LNCaP clone FGC (cell line): ENCODE measurements at regions not wholly inside any gene's neighbourhood (a gene's known extent, or its start where the extent isn't known, plus 50 kb on each side); places are given as distances from the start of the nearest gene placed in this dataset.

Experiments
- DNase-seq: peaks from one replicate; pipeline ENCODE4 v3.0.0-alpha.2; 2011; ENCODE audit warnings: low read depth
- H3K4me3 ChIP-seq: 2 replicates; pipeline ENCODE4 v1.5.1; 2011; ENCODE audit warnings: mild to moderate bottlenecking, low read depth, low read length, control low read depth
- CTCF ChIP-seq: IDR thresholded peaks from 2 replicates; pipeline ENCODE4 v1.5.1; 2012; ENCODE audit warnings: mild to moderate bottlenecking; ENCODE audit not compliant: control insufficient read depth, insufficient read depth; ENCODE audit errors: extremely low read depth

- no peak overlapping the region for H3K4me3 ChIP-seq
- no peak for TF ChIP-seq CTCF
- no peak for DNase-seq
Measured at GRCh38 chr5:135107986-135108385, 74.0 kb upstream of the PITX1 start.

DNA sequence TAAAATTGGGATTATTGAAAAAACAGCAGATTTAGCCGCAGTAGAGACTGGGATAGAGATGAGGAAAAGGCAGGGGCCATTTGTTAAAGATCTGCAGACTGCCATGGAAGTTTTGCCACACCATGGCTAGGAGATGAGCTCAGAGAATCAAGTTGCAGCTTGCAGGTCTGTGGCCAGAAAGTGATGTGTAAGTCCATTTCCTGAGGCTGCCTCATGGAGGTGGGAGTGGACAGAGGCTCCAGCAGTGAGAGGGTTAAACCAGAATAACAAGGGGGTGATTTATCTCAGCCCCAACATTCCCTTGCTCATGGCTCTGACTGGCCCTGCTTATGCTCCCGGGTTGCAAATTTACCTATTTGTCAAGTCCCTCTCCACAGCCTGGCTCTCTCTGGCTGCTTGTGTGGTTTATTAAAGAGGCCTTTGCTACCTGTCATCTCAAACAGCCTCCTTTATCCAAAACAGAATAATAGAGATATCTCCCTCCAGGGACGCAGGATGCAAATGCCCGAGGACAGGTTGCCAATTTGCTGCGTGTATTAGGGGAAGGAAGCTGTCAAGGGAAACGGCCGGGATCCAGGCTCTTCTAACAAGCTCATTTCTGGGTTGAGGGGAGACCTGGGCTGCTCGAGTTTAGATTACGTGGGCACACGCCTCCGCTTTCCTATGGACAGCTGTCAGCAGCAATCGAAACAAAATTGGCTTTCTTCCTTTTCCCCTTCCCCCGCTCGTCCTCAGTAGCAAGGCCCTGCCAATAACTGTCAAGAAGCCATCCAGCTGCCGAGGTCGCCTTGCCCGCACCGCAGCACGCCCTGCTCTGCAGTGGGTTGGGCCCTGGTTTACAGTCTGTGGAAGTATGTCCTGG is 72.8 kb upstream of the PITX1 start:
- no peak overlapping the region for H3K4me3 ChIP-seq
- no peak for DNase-seq
- no peak for TF ChIP-seq CTCF

- no peak for DNase-seq
- TF ChIP-seq CTCF = no peak
- no peak overlapping the region for H3K4me3 ChIP-seq
Measured at GRCh38 chr5:135106136-135106535, 72.1 kb upstream of the PITX1 start.

DNA sequence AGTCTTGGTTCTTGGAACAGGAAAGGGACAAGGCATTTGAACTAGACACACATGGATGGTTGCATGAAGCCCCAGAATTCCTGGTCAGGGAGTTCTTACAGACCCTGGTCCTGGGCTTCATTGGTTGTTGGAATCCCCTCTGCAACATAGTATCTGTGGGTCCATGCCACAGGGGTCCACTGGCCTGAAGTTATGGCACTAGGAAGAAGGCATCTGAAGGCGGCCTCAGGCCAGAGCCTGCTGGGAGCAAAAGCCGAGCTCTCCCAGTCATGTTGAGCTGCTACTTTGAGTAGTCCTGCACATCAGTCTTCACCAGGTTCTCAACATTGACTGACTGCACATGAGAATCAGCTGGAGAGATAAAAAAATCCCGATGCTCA is 71.1 kb upstream of the PITX1 start:
- TF ChIP-seq CTCF = no peak
- DNase-seq = no peak
- no peak overlapping the region for H3K4me3 ChIP-seq

DNA sequence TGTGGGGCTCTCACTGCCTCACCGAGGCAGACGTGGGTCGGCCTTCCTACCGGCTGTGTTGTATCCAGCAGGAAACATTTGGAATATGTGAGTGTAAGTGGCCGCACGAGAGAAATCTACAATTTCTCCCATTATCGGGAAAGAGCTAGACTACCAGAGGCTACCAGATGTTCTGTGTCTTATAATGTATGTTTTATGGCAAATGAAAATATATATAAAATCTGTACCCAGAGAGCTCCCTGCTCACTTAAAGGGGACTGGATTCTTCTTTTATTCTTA is 69.5 kb upstream of the PITX1 start:
- no peak overlapping the region for H3K4me3 ChIP-seq
- DNase-seq = no peak
- no peak for TF ChIP-seq CTCF

GRCh38 chr5:135102716-135103574 is 68.9 kb upstream of the PITX1 start:
- TF ChIP-seq CTCF = no peak

More at GRCh38 chr5:135102716-135103574, 68.9 kb upstream of the PITX1 start:
- no peak overlapping the region for H3K4me3 ChIP-seq
- no peak for DNase-seq
